ENCODE measurements at regions not wholly inside any gene's neighbourhood (a gene's known extent, or its start where the extent isn't known, plus 50 kb on each side); places are given as distances from the start of the nearest gene placed in this dataset.

DNA sequence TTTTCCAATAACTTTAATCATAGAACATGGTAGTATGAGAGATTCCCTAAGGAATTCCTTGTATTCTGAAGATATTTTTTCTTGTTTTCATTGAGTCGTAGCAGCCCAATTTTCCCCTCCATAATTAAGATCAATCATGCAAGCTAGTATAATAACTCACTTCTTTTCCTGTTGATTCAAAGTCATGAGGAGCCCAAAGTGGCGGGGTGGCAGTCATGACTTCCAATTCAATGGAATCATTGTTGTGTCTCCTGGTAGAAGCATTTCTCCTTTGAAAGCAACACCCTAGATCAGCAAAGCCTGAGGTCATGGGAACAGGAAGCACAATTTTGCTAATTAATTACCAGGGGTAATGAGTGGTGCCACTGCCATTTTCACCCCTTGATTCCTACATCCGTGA, 77.6 kb upstream of the MAGI2 start:
- DNase-seq (ENCODE audit: low read depth, low spot score), result no peak
- Histone ChIP-seq H3K36me3 (ENCODE audit: insufficient read depth, low read length) (no peaks in the 10 kb centered on the region), H3K9ac (ENCODE audit: insufficient read length) (no peak overlapping the region), H3K4me3 (no peak overlapping the region), H3K27ac (no peak overlapping the region), H3K9me3 (ENCODE audit: low read depth, low read length) (no peaks in the 10 kb centered on the region)
- TF ChIP-seq FOXP2 (optimal IDR thresholded peaks at IDR 0.05; ENCODE audit: control extremely low read depth, extremely low read length, insufficient read depth) (no peak), EZH2 (IDR thresholded peaks at IDR 0.05) (no peak), POLR2AphosphoS5 (IDR thresholded peaks at IDR 0.05; ENCODE audit: borderline replicate concordance, low read depth, low read length) (no peak)

- H3K9me3 ChIP-seq (ENCODE audit: low read depth, low read length), result no peaks in the 10 kb centered on the region
- H3K36me3 ChIP-seq (ENCODE audit: insufficient read depth, low read length), result no peaks in the 10 kb centered on the region
- TF ChIP-seq POLR2AphosphoS5 (IDR thresholded peaks at IDR 0.05; ENCODE audit: borderline replicate concordance, low read depth, low read length) (no peak), EZH2 (IDR thresholded peaks at IDR 0.05) (no peak), FOXP2 (optimal IDR thresholded peaks at IDR 0.05; ENCODE audit: control extremely low read depth, extremely low read length, insufficient read depth) (no peak)
- H3K27ac ChIP-seq, result no peak overlapping the region
- no peak overlapping the region for H3K4me3 ChIP-seq
- no peak for DNase-seq (ENCODE audit: low read depth, low spot score)
- no peak overlapping the region for H3K9ac ChIP-seq (ENCODE audit: insufficient read length)
Measured at GRCh38 chr7:79529881-79530235, 76.4 kb upstream of the MAGI2 start.

- no peaks in the 10 kb centered on the region for H3K9me3 ChIP-seq (ENCODE audit: low read depth, low read length)
- H3K36me3 ChIP-seq (ENCODE audit: insufficient read depth, low read length), result no peaks in the 10 kb centered on the region
- H3K4me3 ChIP-seq, result no peak overlapping the region
- H3K9ac ChIP-seq (ENCODE audit: insufficient read length), result no peak overlapping the region
- H3K27ac ChIP-seq, result no peak overlapping the region
- TF ChIP-seq EZH2 (IDR thresholded peaks at IDR 0.05) (no peak), POLR2AphosphoS5 (IDR thresholded peaks at IDR 0.05; ENCODE audit: borderline replicate concordance, low read depth, low read length) (no peak), FOXP2 (optimal IDR thresholded peaks at IDR 0.05; ENCODE audit: control extremely low read depth, extremely low read length, insufficient read depth) (no peak)
- DNase-seq (ENCODE audit: low read depth, low spot score), result no peak
Measured at GRCh38 chr7:79529214-79529880, 75.9 kb upstream of the MAGI2 start.

DNA sequence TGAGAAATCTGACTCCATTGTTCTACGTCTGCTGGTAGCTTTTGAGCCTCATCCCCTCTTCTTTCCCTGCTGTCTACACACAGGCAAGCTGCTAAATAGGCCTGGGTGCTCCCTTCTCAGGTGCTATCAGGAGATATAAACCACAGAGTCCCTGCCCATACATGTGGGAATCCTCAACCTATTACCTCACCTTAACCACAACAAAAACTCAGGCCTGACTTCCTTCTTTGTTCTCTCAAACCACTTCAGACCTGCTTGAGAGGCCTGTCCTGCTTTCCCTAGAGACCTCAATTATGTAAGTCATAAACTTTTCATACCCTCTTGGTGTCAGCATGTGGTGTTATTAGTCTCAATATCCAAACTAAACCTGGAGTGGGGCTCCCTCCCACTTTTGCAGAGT, 75.0 kb upstream of the MAGI2 start:
- no peak for DNase-seq (ENCODE audit: low read depth, low spot score)
- TF ChIP-seq FOXP2 (optimal IDR thresholded peaks at IDR 0.05; ENCODE audit: control extremely low read depth, extremely low read length, insufficient read depth), result no peak

GRCh38 chr7:79524048-79524447, 70.6 kb upstream of the MAGI2 start:
- H3K9me3 ChIP-seq (ENCODE audit: low read depth, low read length), result no peaks in the 10 kb centered on the region
- TF ChIP-seq POLR2AphosphoS5 (IDR thresholded peaks at IDR 0.05; ENCODE audit: borderline replicate concordance, low read depth, low read length) (no peak), FOXP2 (optimal IDR thresholded peaks at IDR 0.05; ENCODE audit: control extremely low read depth, extremely low read length, insufficient read depth) (no peak), EZH2 (IDR thresholded peaks at IDR 0.05) (no peak)
- no peak for DNase-seq (ENCODE audit: low read depth, low spot score)
- H3K36me3 ChIP-seq (ENCODE audit: insufficient read depth, low read length), result no peaks in the 10 kb centered on the region
- H3K9ac ChIP-seq (ENCODE audit: insufficient read length), result no peak overlapping the region
- no peak overlapping the region for H3K27ac ChIP-seq
- no peak overlapping the region for H3K4me3 ChIP-seq

More for the DNA sequence above, 75.0 kb upstream of the MAGI2 start:
- H3K4me3 ChIP-seq, result no peak overlapping the region
- no peak overlapping the region for H3K27ac ChIP-seq
- H3K9ac ChIP-seq (ENCODE audit: insufficient read length), result no peak overlapping the region
- no peaks in the 10 kb centered on the region for H3K9me3 ChIP-seq (ENCODE audit: low read depth, low read length)
- no peaks in the 10 kb centered on the region for H3K36me3 ChIP-seq (ENCODE audit: insufficient read depth, low read length)

DNA sequence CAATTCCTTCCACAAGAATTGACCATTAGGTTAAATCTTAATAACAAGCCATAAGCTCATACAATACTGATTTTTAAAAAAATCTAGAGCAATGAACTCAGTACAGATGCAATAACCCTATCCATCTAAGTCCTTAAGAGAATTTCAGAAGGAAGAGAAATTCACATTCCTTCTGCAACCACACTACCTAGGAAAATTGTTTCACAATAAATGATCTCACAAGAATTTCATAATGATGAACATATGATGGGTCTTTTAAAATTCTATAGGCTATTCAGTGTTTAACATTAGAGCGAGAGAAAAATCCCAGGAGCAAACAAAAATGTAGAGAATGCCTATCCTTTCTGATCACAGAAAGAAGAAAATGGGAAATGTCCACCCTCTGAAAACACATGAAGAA, 70.0 kb upstream of the MAGI2 start:
- no peaks in the 10 kb centered on the region for H3K9me3 ChIP-seq (ENCODE audit: low read depth, low read length)
- no peak overlapping the region for H3K4me3 ChIP-seq
- H3K27ac ChIP-seq, result no peak overlapping the region
- DNase-seq (ENCODE audit: low read depth, low spot score), result no peak
- no peak for TF ChIP-seq POLR2AphosphoS5 (IDR thresholded peaks at IDR 0.05; ENCODE audit: borderline replicate concordance, low read depth, low read length)
- no peak for TF ChIP-seq EZH2 (IDR thresholded peaks at IDR 0.05)
- no peak for TF ChIP-seq FOXP2 (optimal IDR thresholded peaks at IDR 0.05; ENCODE audit: control extremely low read depth, extremely low read length, insufficient read depth)
- H3K36me3 ChIP-seq (ENCODE audit: insufficient read depth, low read length), result no peaks in the 10 kb centered on the region
- H3K9ac ChIP-seq (ENCODE audit: insufficient read length), result no peak overlapping the region

DNA sequence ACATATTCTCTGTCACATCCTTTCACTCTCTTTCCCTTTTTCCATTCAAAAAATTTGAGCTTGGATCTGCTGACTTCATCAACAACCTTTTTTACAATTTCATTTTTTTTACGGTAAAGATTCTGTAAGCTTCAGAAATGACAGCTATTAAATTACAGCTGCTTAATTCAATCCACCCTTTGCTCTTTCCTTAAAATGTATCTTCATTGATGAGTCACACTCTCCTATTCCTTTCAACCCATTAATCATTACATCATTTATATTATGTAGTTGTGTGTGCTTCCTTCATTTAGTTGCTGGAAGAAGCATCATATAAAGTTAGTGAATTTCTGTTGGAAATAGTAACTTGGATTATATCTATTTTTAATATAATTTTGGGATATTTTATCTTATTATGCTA, 67.1 kb upstream of the MAGI2 start:
- Histone ChIP-seq H3K36me3 (ENCODE audit: insufficient read depth, low read length) (no peaks in the 10 kb centered on the region), H3K27ac (no peak overlapping the region), H3K4me3 (no peak overlapping the region), H3K9me3 (ENCODE audit: low read depth, low read length) (no peaks in the 10 kb centered on the region), H3K9ac (ENCODE audit: insufficient read length) (no peak overlapping the region)
- TF ChIP-seq POLR2AphosphoS5 (IDR thresholded peaks at IDR 0.05; ENCODE audit: borderline replicate concordance, low read depth, low read length) (no peak), EZH2 (IDR thresholded peaks at IDR 0.05) (no peak), FOXP2 (optimal IDR thresholded peaks at IDR 0.05; ENCODE audit: control extremely low read depth, extremely low read length, insufficient read depth) (no peak)
- no peak for DNase-seq (ENCODE audit: low read depth, low spot score)

GRCh38 chr7:79515358-79515757, 61.9 kb upstream of the MAGI2 start:
- H3K9ac ChIP-seq (ENCODE audit: insufficient read length), result no peak overlapping the region

DNA sequence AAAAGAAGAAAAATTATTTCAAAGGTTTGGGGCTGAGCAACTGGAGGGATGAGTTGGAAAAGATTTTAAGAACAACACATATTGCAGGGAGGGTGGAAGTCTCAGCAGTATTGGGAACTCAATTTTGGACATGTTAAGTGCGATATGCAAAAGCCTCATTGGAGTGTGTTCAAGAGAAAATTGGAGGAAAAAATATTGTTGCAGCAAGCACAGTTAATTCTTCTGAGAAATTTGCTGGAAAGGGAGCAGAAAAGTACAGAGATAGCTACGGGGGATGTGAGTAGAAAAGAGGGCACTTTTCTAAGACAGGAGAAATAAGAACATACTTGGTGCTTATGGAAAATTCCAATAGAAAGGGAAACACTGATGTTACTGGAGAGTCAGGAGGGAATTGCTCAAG, 59.8 kb upstream of the MAGI2 start:
- no peak for TF ChIP-seq EZH2 (IDR thresholded peaks at IDR 0.05)
- no peak for TF ChIP-seq FOXP2 (optimal IDR thresholded peaks at IDR 0.05; ENCODE audit: control extremely low read depth, extremely low read length, insufficient read depth)
- TF ChIP-seq POLR2AphosphoS5 (IDR thresholded peaks at IDR 0.05; ENCODE audit: borderline replicate concordance, low read depth, low read length), result no peak
- Histone ChIP-seq H3K27ac (no peak overlapping the region), H3K9me3 (ENCODE audit: low read depth, low read length) (no peaks in the 10 kb centered on the region), H3K4me3 (no peak overlapping the region), H3K36me3 (ENCODE audit: insufficient read depth, low read length) (no peaks in the 10 kb centered on the region), H3K9ac (ENCODE audit: insufficient read length) (no peak overlapping the region)
- DNase-seq (ENCODE audit: low read depth, low spot score), result no peak

More at GRCh38 chr7:79515358-79515757, 61.9 kb upstream of the MAGI2 start:
- Histone ChIP-seq H3K27ac (no peak overlapping the region), H3K9me3 (ENCODE audit: low read depth, low read length) (no peaks in the 10 kb centered on the region), H3K4me3 (no peak overlapping the region), H3K36me3 (ENCODE audit: insufficient read depth, low read length) (no peaks in the 10 kb centered on the region)
- TF ChIP-seq POLR2AphosphoS5 (IDR thresholded peaks at IDR 0.05; ENCODE audit: borderline replicate concordance, low read depth, low read length) (no peak), FOXP2 (optimal IDR thresholded peaks at IDR 0.05; ENCODE audit: control extremely low read depth, extremely low read length, insufficient read depth) (no peak), EZH2 (IDR thresholded peaks at IDR 0.05) (no peak)
- DNase-seq (ENCODE audit: low read depth, low spot score), result no peak
